ENCODE measurements at regions not wholly inside any gene's neighbourhood (a gene's known extent, or its start where the extent isn't known, plus 50 kb on each side); places are given as distances from the start of the nearest gene placed in this dataset.

DNA sequence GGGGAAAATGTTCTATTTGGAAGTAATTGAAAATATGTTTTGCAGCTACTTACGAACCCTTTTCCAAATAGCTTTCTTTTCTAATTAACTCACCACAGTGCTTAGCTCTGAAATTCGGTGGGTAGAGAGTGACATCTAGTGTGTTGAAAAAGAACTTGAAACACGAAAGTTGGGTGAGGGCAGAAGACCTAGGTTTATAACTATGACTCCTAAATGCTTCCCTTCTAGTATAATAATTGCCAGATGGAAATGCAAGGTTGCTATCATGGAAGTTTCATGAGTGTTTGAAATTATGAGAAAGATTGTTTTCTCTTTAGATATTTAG lies 77.3 kb upstream of the NOCT start:
- no peaks in the 10 kb centered on the region for H3K36me3 ChIP-seq
- no peaks in the 10 kb centered on the region for H3K27me3 ChIP-seq
- no peak overlapping the region for H3K4me3 ChIP-seq
- H3K4me1 ChIP-seq: peaks cover 0 to 7% (median 3%) of the 10 kb centered on the region in 4 donors
- H3K9me3 ChIP-seq: no peaks in the 10 kb centered on the region
- TF ChIP-seq CTCF (IDR thresholded peaks at IDR 0.05): peak; percentile 15 to 61 (median 34)
- TF ChIP-seq POLR2A (IDR thresholded peaks at IDR 0.05): no peak
- no peak for TF ChIP-seq EP300 (IDR thresholded peaks at IDR 0.05)
- 2 to 5% methylated on average over 3 of the region's 3 CpGs for WGBS, 2 donors
- no peak overlapping the region for H3K27ac ChIP-seq
- DNase-seq (ENCODE audit: low spot score in 2 of 2): no peak

- Histone ChIP-seq H3K9me3 (no peaks in the 10 kb centered on the region), H3K27me3 (no peaks in the 10 kb centered on the region), H3K27ac (no peak overlapping the region), H3K4me1 (peaks cover 0 to 7% (median 3%) of the 10 kb centered on the region in 4 donors), H3K36me3 (no peaks in the 10 kb centered on the region), H3K4me3 (no peak overlapping the region)
- 77 to 78% methylated on average over 4 of the region's 4 CpGs for WGBS, 2 donors
- no peak for DNase-seq (ENCODE audit: low spot score in 2 of 2)
- TF ChIP-seq CTCF (IDR thresholded peaks at IDR 0.05) (no peak), EP300 (IDR thresholded peaks at IDR 0.05) (no peak), POLR2A (IDR thresholded peaks at IDR 0.05) (no peak)
These were observed 80.3 kb upstream of the NOCT start for GRCh38 chr4:138935135-138935807.

DNA sequence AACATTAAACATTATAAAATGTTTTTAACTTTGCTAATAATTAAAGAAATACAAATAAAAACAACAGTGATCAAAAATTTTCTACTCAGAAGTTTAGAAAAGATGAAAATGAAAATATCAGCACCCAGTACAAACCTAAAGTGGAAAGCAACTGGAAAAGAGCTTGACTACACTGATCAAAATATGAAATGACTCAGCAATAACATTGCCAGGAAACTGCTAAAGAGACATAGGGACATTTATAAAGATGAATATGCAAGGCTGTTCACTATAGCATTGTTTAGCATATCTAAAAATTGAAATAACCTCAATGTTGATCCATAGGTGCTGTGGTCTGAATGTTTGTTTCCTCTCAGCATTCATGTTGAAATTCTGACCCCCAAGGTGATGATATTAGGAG lies 88.5 kb upstream of the NOCT start:
- H3K4me3 ChIP-seq: no peak overlapping the region
- no peaks in the 10 kb centered on the region for H3K4me1 ChIP-seq
- no peaks in the 10 kb centered on the region for H3K9me3 ChIP-seq
- H3K36me3 ChIP-seq: no peaks in the 10 kb centered on the region
- TF ChIP-seq CTCF (IDR thresholded peaks at IDR 0.05) (no peak), POLR2A (IDR thresholded peaks at IDR 0.05) (no peak), EP300 (IDR thresholded peaks at IDR 0.05) (no peak)
- no peak overlapping the region for H3K27ac ChIP-seq
- DNase-seq (ENCODE audit: low spot score in 2 of 2): no peak
- no peaks in the 10 kb centered on the region for H3K27me3 ChIP-seq

DNA sequence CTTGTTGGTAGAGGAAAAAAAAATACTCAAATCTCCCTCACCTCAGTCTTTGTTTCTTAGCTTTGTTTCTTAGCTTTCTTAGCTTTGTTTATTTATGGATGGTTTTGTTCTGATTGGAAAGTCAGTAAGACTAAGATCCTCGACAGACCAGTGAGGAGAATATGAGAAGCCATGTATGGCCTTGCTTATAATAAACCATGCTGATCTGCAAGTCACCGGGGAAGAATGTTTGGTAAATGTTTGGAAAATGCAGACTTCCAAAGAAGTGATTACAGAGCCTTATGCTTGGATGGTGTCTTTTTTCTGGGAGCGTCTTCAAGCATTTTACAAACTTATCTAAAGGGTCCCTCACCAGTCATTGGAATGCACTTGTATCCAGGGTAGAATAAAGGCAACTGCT lies 90.1 kb upstream of the NOCT start:
- TF ChIP-seq CTCF (IDR thresholded peaks at IDR 0.05) (no peak), POLR2A (IDR thresholded peaks at IDR 0.05) (no peak), EP300 (IDR thresholded peaks at IDR 0.05) (no peak)
- 86 to 87% methylated on average over 3 of the region's 3 CpGs for WGBS, 2 donors
- DNase-seq (ENCODE audit: low spot score in 2 of 2): no peak
- Histone ChIP-seq H3K27me3 (no peaks in the 10 kb centered on the region), H3K36me3 (no peaks in the 10 kb centered on the region), H3K4me3 (no peak overlapping the region), H3K4me1 (no peaks in the 10 kb centered on the region), H3K9me3 (no peaks in the 10 kb centered on the region), H3K27ac (no peak overlapping the region)

GRCh38 chr4:138919094-138919936 lies 96.3 kb upstream of the NOCT start:
- Histone ChIP-seq H3K27me3 (no peaks in the 10 kb centered on the region), H3K36me3 (no peaks in the 10 kb centered on the region), H3K27ac (no peak overlapping the region), H3K4me3 (peak overlapping the region in 1 of 4 donors; percentile 1), H3K4me1 (peaks cover 0 to 8% (median 0%) of the 10 kb centered on the region in 4 donors), H3K9me3 (no peaks in the 10 kb centered on the region)
- 31 to 39% methylated on average over 27 of the region's 27 CpGs for WGBS, 2 donors
- TF ChIP-seq POLR2A (IDR thresholded peaks at IDR 0.05) (no peak), CTCF (IDR thresholded peaks at IDR 0.05) (peak in 2 of 5 experiments; percentile 27 to 61), EP300 (IDR thresholded peaks at IDR 0.05) (no peak)
- peak; percentile 47 to 48 for DNase-seq (ENCODE audit: low spot score in 2 of 2)
